IPS DF 19.7 (cell line): ENCODE measurements at regions not wholly inside any gene's neighbourhood (a gene's known extent, or its start where the extent isn't known, plus 50 kb on each side); places are given as distances from the start of the nearest gene placed in this dataset.

Source experiments
- DNase-seq: peaks from one replicate; pipeline ENCODE4 v3.0.0-alpha.2; 2013; ENCODE audit warnings: low read depth, low spot score

GRCh38 chr7:41367967-41368882 is 334.7 kb downstream of the INHBA start:
- no peak for DNase-seq

- DNase-seq = no peak
Measured at GRCh38 chr7:41351091-41351490, 351.8 kb downstream of the INHBA start.

GRCh38 chr7:41346878-41347277 is 356.0 kb downstream of the INHBA start:
- no peak for DNase-seq

- DNase-seq = no peak
Measured at GRCh38 chr7:41339913-41340676, 362.8 kb downstream of the INHBA start.

- DNase-seq = no peak
Measured at GRCh38 chr7:41336981-41337380, 365.9 kb downstream of the INHBA start.

- DNase-seq = no peak
Measured at GRCh38 chr7:41336455-41336952, 366.4 kb downstream of the INHBA start.

- no peak for DNase-seq
Measured at GRCh38 chr7:41334071-41334862, 368.6 kb downstream of the INHBA start.

GRCh38 chr7:41333511-41333910 is 369.4 kb downstream of the INHBA start:
- DNase-seq = no peak

GRCh38 chr7:41331194-41331593 is 371.7 kb downstream of the INHBA start:
- DNase-seq = no peak

GRCh38 chr7:41328544-41328943 is 374.3 kb downstream of the INHBA start:
- no peak for DNase-seq

GRCh38 chr7:41328131-41328530 is 374.8 kb downstream of the INHBA start:
- DNase-seq = no peak

GRCh38 chr7:41326616-41327015 is 376.3 kb downstream of the INHBA start:
- no peak for DNase-seq

- no peak for DNase-seq
Measured at GRCh38 chr7:41323806-41324205, 379.1 kb downstream of the INHBA start.

GRCh38 chr7:41319581-41319980 is 383.3 kb downstream of the INHBA start:
- no peak for DNase-seq

- DNase-seq = no peak
Measured at GRCh38 chr7:41316410-41316809, 386.5 kb downstream of the INHBA start.

GRCh38 chr7:41315764-41316163 is 387.1 kb downstream of the INHBA start:
- no peak for DNase-seq

GRCh38 chr7:41313171-41313570 is 389.7 kb downstream of the INHBA start:
- no peak for DNase-seq

- DNase-seq = no peak
Measured at GRCh38 chr7:41312235-41312634, 390.7 kb downstream of the INHBA start.

- no peak for DNase-seq
Measured at GRCh38 chr7:41311301-41311700, 391.6 kb downstream of the INHBA start.

- no peak for DNase-seq
Measured at GRCh38 chr7:41306486-41306885, 396.4 kb downstream of the INHBA start.

GRCh38 chr7:41305001-41305400 is 397.9 kb downstream of the INHBA start:
- DNase-seq = no peak

GRCh38 chr7:41303709-41304108 is 399.2 kb downstream of the INHBA start:
- DNase-seq = no peak
